Upper lobe of right lung (tissue), 1 donor: ENCODE measurements at regions not wholly inside any gene's neighbourhood (a gene's known extent, or its start where the extent isn't known, plus 50 kb on each side); places are given as distances from the start of the nearest gene placed in this dataset.
"Not testable (repeated sequence)": the region's sequence is repeated elsewhere in the genome, so short reads cannot be mapped to it uniquely, and the experiment has no call there.

Experiments used
- ATAC-seq: fragments of 200-7000 bp; cut with Tn5 transposase; one replicate; pipeline ENCODE4 v1.9.1; 2020; ENCODE audit warnings: mild to moderate bottlenecking, moderate library complexity
- DNase-seq: peaks from one replicate; pipeline ENCODE4 v3.0.0-alpha.2; 2020
- H3K27ac ChIP-seq: fragments of 200-600 bp; one replicate; pipeline ENCODE4 v1.8.0; 2022
- H3K27me3 ChIP-seq: fragments of 200-600 bp; one replicate; pipeline ENCODE4 v1.8.0; 2022; ENCODE audit warnings: mild to moderate bottlenecking
- H3K36me3 ChIP-seq: fragments of 200-600 bp; one replicate; pipeline ENCODE4 v1.8.0; 2022
- H3K4me1 ChIP-seq: fragments of 200-600 bp; one replicate; pipeline ENCODE4 v1.8.0; 2022
- H3K4me3 ChIP-seq: fragments of 200-600 bp; one replicate; pipeline ENCODE4 v1.8.0; 2022; ENCODE audit warnings: mild to moderate bottlenecking
- H3K9me3 ChIP-seq: fragments of 200-600 bp; one replicate; pipeline ENCODE4 v1.8.0; 2022
- CTCF ChIP-seq: fragments of 200-600 bp; IDR thresholded peaks from one replicate; pipeline ENCODE4 v1.8.0; 2022; ENCODE audit warnings: antibody characterized with exemption
- intact Hi-C: fragments of 100-400 bp; cut with DNase I; formaldehyde crosslinking; loops from one replicate; pipeline ENCODE4 v1.11.0; 2022
- donor health status: DM: no; HTN: yes; CAD: no; lungs with severe emphysema.

GRCh38 chr12:96085475-96085874, 50.1 kb upstream of the LTA4H start:
- Histone ChIP-seq H3K27me3 (no peaks in the 10 kb centered on the region), H3K36me3 (no peaks in the 10 kb centered on the region), H3K4me3 (no peak overlapping the region), H3K4me1 (no peaks in the 10 kb centered on the region), H3K27ac (no peak overlapping the region), H3K9me3 (no peaks in the 10 kb centered on the region)
- intact Hi-C loops: no loop called here
- no peak for DNase-seq
- no peak for TF ChIP-seq CTCF
- no peak for ATAC-seq

GRCh38 chr12:96086190-96086589, 50.8 kb upstream of the LTA4H start:
- DNase-seq, H3K4me1 ChIP-seq, H3K27me3 ChIP-seq, H3K36me3 ChIP-seq, ATAC-seq, intact Hi-C loops, H3K27ac ChIP-seq, H3K9me3 ChIP-seq, H3K4me3 ChIP-seq: not testable (repeated sequence)

- no peak for TF ChIP-seq CTCF
Observed at GRCh38 chr12:96091833-96092232, 56.4 kb upstream of the LTA4H start.

GRCh38 chr12:96093543-96094196, 58.3 kb upstream of the LTA4H start:
- no peak for TF ChIP-seq CTCF
- intact Hi-C loops: no loop called here
- ATAC-seq (no peak), DNase-seq (no peak)
- Histone ChIP-seq H3K27ac (no peak overlapping the region), H3K27me3 (no peaks in the 10 kb centered on the region), H3K36me3 (no peaks in the 10 kb centered on the region), H3K4me3 (no peak overlapping the region), H3K9me3 (no peaks in the 10 kb centered on the region), H3K4me1 (peaks cover 6% of the 10 kb centered on the region)

More at GRCh38 chr12:96091833-96092232, 56.4 kb upstream of the LTA4H start:
- Histone ChIP-seq H3K27me3 (no peaks in the 10 kb centered on the region), H3K27ac (no peak overlapping the region), H3K4me1 (peaks cover 6% of the 10 kb centered on the region), H3K9me3 (no peaks in the 10 kb centered on the region), H3K4me3 (no peak overlapping the region), H3K36me3 (no peaks in the 10 kb centered on the region)
- no peak for ATAC-seq
- intact Hi-C loops: no loop called here
- no peak for DNase-seq

- Histone ChIP-seq H3K36me3 (no peaks in the 10 kb centered on the region), H3K9me3 (no peaks in the 10 kb centered on the region), H3K4me3 (no peak overlapping the region), H3K27me3 (no peaks in the 10 kb centered on the region), H3K4me1 (peaks cover 8% of the 10 kb centered on the region), H3K27ac (no peak overlapping the region)
- ATAC-seq (peak; percentile 51), DNase-seq (no peak)
- intact Hi-C loops: no loop called here
- no peak for TF ChIP-seq CTCF
Observed at GRCh38 chr12:96094201-96094600, 58.8 kb upstream of the LTA4H start.

- Histone ChIP-seq H3K4me3 (no peak overlapping the region), H3K36me3 (no peaks in the 10 kb centered on the region), H3K27ac (peak overlapping the region; percentile 36), H3K4me1 (peaks cover 17% of the 10 kb centered on the region), H3K27me3 (no peaks in the 10 kb centered on the region), H3K9me3 (no peaks in the 10 kb centered on the region)
- DNase-seq (no peak), ATAC-seq (no peak)
- intact Hi-C loops: no loop called here
- TF ChIP-seq CTCF: no peak
Observed at GRCh38 chr12:96098631-96099030, 63.2 kb upstream of the LTA4H start.
